HCT116 (cell line): ENCODE measurements at regions not wholly inside any gene's neighbourhood (a gene's known extent, or its start where the extent isn't known, plus 50 kb on each side); places are given as distances from the start of the nearest gene placed in this dataset.

ENCODE experiments used
- ATAC-seq: fragments of 200-7000 bp; cut with Tn5 transposase; 2 replicates; pipeline ENCODE4 v1.9.1; 2020; ENCODE audit warnings: mild to moderate bottlenecking, moderate library complexity
- BruUV-seq: library from RNA; stranded (reverse); fragments of 400-500 nt; replicated peaks from 2 replicates; lab custom pipeline; 2021; lab: Mats Ljungman, UMichigan
- CTCF ChIA-PET: fragments of 300-600 bp; sonication (Branson Sonifier 250); formaldehyde crosslinking; loops from one replicate; lab custom pipeline; 2021; ENCODE audit warnings: antibody characterized with exemption; lab: Charles Lee
- POLR2A ChIA-PET: fragments of 300-600, 350-600 bp; sonication (Branson Sonifier 250); formaldehyde crosslinking; loops from one replicate; lab custom pipeline; 2021; ENCODE audit warnings: antibody characterized with exemption; lab: Charles Lee
- RAD21 ChIA-PET, 2 experiments: fragments of 300-600 bp; sonication (Branson Sonifier 250); formaldehyde crosslinking; loops; one replicate each; lab custom pipeline; 2023; ENCODE audit warnings: low total read pairs in 2 of 2; ENCODE audit not compliant: uncharacterized antibody in 2 of 2, unreplicated experiment in 2 of 2, low non-redundant PET in 1 of 2; lab: Charles Lee
- DNase-seq: peaks from one replicate; pipeline ENCODE4 v3.0.0-alpha.2; 2010; ENCODE audit warnings: low read depth, low spot score
- H2AFZ ChIP-seq: fragments of 200-600 bp; shearing (Covaris generic), sonication (generic); 2 replicates; pipeline ENCODE4 v1.6.1; 2017; ENCODE audit warnings: low read depth, mixed run types, mixed read lengths, antibody characterized with exemption, low read length; ENCODE audit not compliant: poor library complexity, severe bottlenecking
- H3K27ac ChIP-seq: 2 replicates; pipeline ENCODE4 v1.5.1; 2012; ENCODE audit warnings: low read depth, low read length
- H3K27me3 ChIP-seq: fragments of 200-600 bp; sonication (generic); 2 replicates; pipeline ENCODE4 v1.6.1; 2016; ENCODE audit warnings: mixed run types, low read length, mixed read lengths; ENCODE audit not compliant: insufficient read depth
- H3K36me3 ChIP-seq, 2 experiments: fragments of 200-500 bp in 1 of 2; fragments of 200-600 bp in 1 of 2; sonication (Bioruptor generic) in 1 of 2; sonication (generic) in 1 of 2; 2 replicates each; pipeline versions ENCODE4 v1.5.1 to v1.6.1; 2014 to 2016; ENCODE audit warnings: low read length in 2 of 2, inconsistent platforms in 1 of 2, mixed read lengths in 1 of 2, mixed run types in 1 of 2; ENCODE audit not compliant: insufficient read depth in 2 of 2, control insufficient read depth in 1 of 2
- H3K4me1 ChIP-seq, 2 experiments: fragments of 200-600 bp in 1 of 2; sonication (generic) in 1 of 2; 2 replicates each; pipeline versions ENCODE4 v1.5.1 to v1.6.1; 2012 to 2017; ENCODE audit warnings: low read length in 2 of 2, inconsistent platforms in 1 of 2, mild to moderate bottlenecking in 1 of 2, mixed read lengths in 1 of 2, mixed run types in 1 of 2, moderate library complexity in 1 of 2; ENCODE audit not compliant: insufficient read depth in 2 of 2, control insufficient read depth in 1 of 2
- H3K4me2 ChIP-seq: fragments of 200-600 bp; sonication (generic); 2 replicates; pipeline ENCODE4 v1.6.1; 2017; ENCODE audit warnings: mixed run types, low read length, mixed read lengths
- H3K4me3 ChIP-seq, 2 experiments: fragments of 200-600 bp in 1 of 2; sonication (generic) in 1 of 2; replicated peaks in 1 of 2; 2 replicates each; pipeline ENCODE4 v1.5.1; 2011 to 2016; ENCODE audit warnings: low read length in 2 of 2, control low read depth in 1 of 2, low read depth in 1 of 2, mild to moderate bottlenecking in 1 of 2, mixed read lengths in 1 of 2, mixed run types in 1 of 2
- H3K79me2 ChIP-seq: fragments of 200-600 bp; sonication (generic); 2 replicates; pipeline ENCODE4 v1.6.1; 2017; ENCODE audit warnings: mild to moderate bottlenecking, mixed run types, low read length, moderate library complexity, mixed read lengths; ENCODE audit not compliant: insufficient read depth
- H3K9ac ChIP-seq: fragments of 200-600 bp; sonication (generic); 2 replicates; pipeline ENCODE4 v1.6.1; 2016; ENCODE audit warnings: low read length, mixed read lengths
- H3K9me2 ChIP-seq: fragments of 200-600 bp; sonication (generic), shearing (Covaris generic); 2 replicates; pipeline ENCODE4 v1.6.1; 2017; ENCODE audit warnings: mixed run types, mild to moderate bottlenecking, moderate library complexity; ENCODE audit not compliant: insufficient read depth
- H3K9me3 ChIP-seq, 2 experiments: fragments of 200-500 bp in 1 of 2; fragments of 200-600 bp in 1 of 2; sonication (Bioruptor generic) in 1 of 2; sonication (generic) in 1 of 2; 2 replicates each; pipeline ENCODE4 v1.6.1; 2014 to 2017; ENCODE audit warnings: low read length in 2 of 2, mixed read lengths in 2 of 2, inconsistent platforms in 1 of 2, low read depth in 1 of 2, mild to moderate bottlenecking in 1 of 2, mixed run types in 1 of 2, moderate library complexity in 1 of 2; ENCODE audit not compliant: control insufficient read depth in 1 of 2, insufficient read depth in 1 of 2
- H4K20me1 ChIP-seq: fragments of 200-600 bp; sonication (generic), shearing (Covaris generic); 2 replicates; pipeline ENCODE4 v1.6.1; 2017; ENCODE audit warnings: mixed run types, mild to moderate bottlenecking, moderate library complexity; ENCODE audit not compliant: insufficient read depth
- CBX3 ChIP-seq: IDR thresholded peaks from 2 replicates; pipeline ENCODE4 v1.6.1; 2012; ENCODE audit warnings: low read depth
- CEBPB ChIP-seq: IDR thresholded peaks from 2 replicates; pipeline ENCODE4 v1.6.1; 2012; ENCODE audit warnings: low read depth
- EGR1 ChIP-seq: IDR thresholded peaks from 2 replicates; pipeline ENCODE4 v1.6.1; 2012; ENCODE audit warnings: low read depth
- ELF1 ChIP-seq: IDR thresholded peaks from 2 replicates; pipeline ENCODE4 v1.6.1; 2012; ENCODE audit warnings: low read depth, borderline replicate concordance
- EZH2 ChIP-seq: fragments of 200-600 bp; sonication (generic); IDR thresholded peaks from 2 replicates; pipeline ENCODE4 v1.6.1; 2017; ENCODE audit warnings: antibody characterized with exemption, mixed run types
- JUND ChIP-seq: IDR thresholded peaks from 2 replicates; pipeline ENCODE4 v1.6.1; 2012
- POLR2A ChIP-seq: IDR thresholded peaks from 2 replicates; pipeline ENCODE4 v1.7.0; 2011; ENCODE audit warnings: borderline replicate concordance; ENCODE audit not compliant: insufficient read depth, insufficient read length; ENCODE audit errors: extremely low read depth
- RAD21 ChIP-seq: IDR thresholded peaks from 2 replicates; pipeline ENCODE4 v1.6.1; 2012; ENCODE audit warnings: low read depth, mild to moderate bottlenecking
- SIN3A ChIP-seq: IDR thresholded peaks from 2 replicates; pipeline ENCODE4 v1.6.1; 2012; ENCODE audit warnings: low read depth
- SP1 ChIP-seq: IDR thresholded peaks from 2 replicates; pipeline ENCODE4 v1.6.1; 2012; ENCODE audit warnings: low read depth
- SRF ChIP-seq: IDR thresholded peaks from 2 replicates; pipeline ENCODE4 v1.6.1; 2012; ENCODE audit warnings: low read depth
- TCF7L2 ChIP-seq: IDR thresholded peaks from 2 replicates; pipeline ENCODE4 v1.7.0; 2011; ENCODE audit warnings: borderline replicate concordance, inconsistent platforms; ENCODE audit not compliant: insufficient read depth, insufficient read length; ENCODE audit errors: extremely low read depth
- YY1 ChIP-seq: IDR thresholded peaks from 2 replicates; pipeline ENCODE4 v1.6.1; 2011; ENCODE audit warnings: low read length, low read depth, moderate library complexity, mild to moderate bottlenecking; ENCODE audit not compliant: insufficient replicate concordance; ENCODE audit errors: extremely low read depth
- ZFX ChIP-seq: fragments of 450-650 bp; IDR thresholded peaks from 2 replicates; pipeline ENCODE4 v1.6.1; 2017
- ZNF274 ChIP-seq: fragments of 200-500 bp; sonication (Bioruptor generic); IDR thresholded peaks from 2 replicates; pipeline ENCODE4 v1.6.1; 2014; ENCODE audit warnings: mild to moderate bottlenecking, low read depth, low read length, inconsistent platforms
- intact Hi-C: fragments of 100-400 bp; cut with micrococcal nuclease; formaldehyde crosslinking; loops from 2 replicates; pipeline ENCODE4 v1.10.0; 2022
- TF ChIP-seq, protein P1 (sequence below): IDR thresholded peaks from 2 replicates; pipeline ENCODE4 v1.6.1; 2012; ENCODE audit warnings: low read depth
- TF ChIP-seq, protein P2 (sequence below): IDR thresholded peaks from 2 replicates; pipeline ENCODE4 v1.6.1; 2012
- TF ChIP-seq, protein P3 (sequence below): IDR thresholded peaks from 2 replicates; pipeline ENCODE4 v1.6.1; 2012

DNA sequence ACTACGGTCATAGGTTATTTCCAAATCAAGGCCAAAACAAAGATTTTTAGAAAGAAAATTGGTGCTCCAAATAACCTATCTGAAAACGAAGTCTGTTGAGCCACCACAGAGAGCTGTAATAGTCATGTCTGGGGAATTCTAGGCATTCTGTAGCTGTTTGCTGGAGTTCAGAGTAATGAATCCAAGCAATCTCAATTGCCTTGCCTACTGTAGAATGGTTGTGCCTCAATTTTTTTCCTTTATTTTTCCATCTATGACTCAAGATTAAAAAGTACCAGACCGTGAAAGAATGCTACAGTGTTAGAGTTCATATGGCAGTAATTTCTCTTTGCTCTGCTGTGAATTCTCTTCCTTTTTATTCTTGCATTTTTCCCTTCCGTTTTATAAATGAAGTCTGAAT, 1007.2 kb upstream of the ALCAM start:
- H3K4me2 ChIP-seq: peak overlapping the region; percentile 21
- BruUV-seq: no TSS peak

GRCh38 chr3:104360038-104360437, 1006.7 kb upstream of the ALCAM start:
- peak overlapping the region; percentile 15; the same call in 1 of the 2 replicates for H3K27ac ChIP-seq
- TF ChIP-seq, protein P1, sequence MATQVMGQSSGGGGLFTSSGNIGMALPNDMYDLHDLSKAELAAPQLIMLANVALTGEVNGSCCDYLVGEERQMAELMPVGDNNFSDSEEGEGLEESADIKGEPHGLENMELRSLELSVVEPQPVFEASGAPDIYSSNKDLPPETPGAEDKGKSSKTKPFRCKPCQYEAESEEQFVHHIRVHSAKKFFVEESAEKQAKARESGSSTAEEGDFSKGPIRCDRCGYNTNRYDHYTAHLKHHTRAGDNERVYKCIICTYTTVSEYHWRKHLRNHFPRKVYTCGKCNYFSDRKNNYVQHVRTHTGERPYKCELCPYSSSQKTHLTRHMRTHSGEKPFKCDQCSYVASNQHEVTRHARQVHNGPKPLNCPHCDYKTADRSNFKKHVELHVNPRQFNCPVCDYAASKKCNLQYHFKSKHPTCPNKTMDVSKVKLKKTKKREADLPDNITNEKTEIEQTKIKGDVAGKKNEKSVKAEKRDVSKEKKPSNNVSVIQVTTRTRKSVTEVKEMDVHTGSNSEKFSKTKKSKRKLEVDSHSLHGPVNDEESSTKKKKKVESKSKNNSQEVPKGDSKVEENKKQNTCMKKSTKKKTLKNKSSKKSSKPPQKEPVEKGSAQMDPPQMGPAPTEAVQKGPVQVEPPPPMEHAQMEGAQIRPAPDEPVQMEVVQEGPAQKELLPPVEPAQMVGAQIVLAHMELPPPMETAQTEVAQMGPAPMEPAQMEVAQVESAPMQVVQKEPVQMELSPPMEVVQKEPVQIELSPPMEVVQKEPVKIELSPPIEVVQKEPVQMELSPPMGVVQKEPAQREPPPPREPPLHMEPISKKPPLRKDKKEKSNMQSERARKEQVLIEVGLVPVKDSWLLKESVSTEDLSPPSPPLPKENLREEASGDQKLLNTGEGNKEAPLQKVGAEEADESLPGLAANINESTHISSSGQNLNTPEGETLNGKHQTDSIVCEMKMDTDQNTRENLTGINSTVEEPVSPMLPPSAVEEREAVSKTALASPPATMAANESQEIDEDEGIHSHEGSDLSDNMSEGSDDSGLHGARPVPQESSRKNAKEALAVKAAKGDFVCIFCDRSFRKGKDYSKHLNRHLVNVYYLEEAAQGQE: no peak
- TF ChIP-seq, protein P2, sequence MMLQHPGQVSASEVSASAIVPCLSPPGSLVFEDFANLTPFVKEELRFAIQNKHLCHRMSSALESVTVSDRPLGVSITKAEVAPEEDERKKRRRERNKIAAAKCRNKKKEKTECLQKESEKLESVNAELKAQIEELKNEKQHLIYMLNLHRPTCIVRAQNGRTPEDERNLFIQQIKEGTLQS: no peak
- TF ChIP-seq TCF7L2 (no peak), ELF1 (no peak), SP1 (no peak), ZFX (no peak), EZH2 (no peak), EGR1 (no peak), SIN3A (no peak), SRF (no peak), CEBPB (no peak)
- TF ChIP-seq, protein P3, sequence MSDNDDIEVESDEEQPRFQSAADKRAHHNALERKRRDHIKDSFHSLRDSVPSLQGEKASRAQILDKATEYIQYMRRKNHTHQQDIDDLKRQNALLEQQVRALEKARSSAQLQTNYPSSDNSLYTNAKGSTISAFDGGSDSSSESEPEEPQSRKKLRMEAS: no peak

More for the DNA sequence above, 1007.2 kb upstream of the ALCAM start:
- no peak for TF ChIP-seq ELF1
- TF ChIP-seq, protein P3: no peak
- no peak for TF ChIP-seq YY1
- TF ChIP-seq, protein P2: no peak
- TF ChIP-seq SRF: no peak
- TF ChIP-seq ZFX: no peak
- no peak for TF ChIP-seq RAD21
- no peak for TF ChIP-seq SIN3A
- TF ChIP-seq CBX3: no peak
- TF ChIP-seq ZNF274: no peak
- no peak for TF ChIP-seq SP1
- no peak for TF ChIP-seq JUND
- no peak for TF ChIP-seq POLR2A
- no peak for TF ChIP-seq TCF7L2
- TF ChIP-seq, all 23 proteins: peak for 0
- intact Hi-C loops: no loop called here
- Histone ChIP-seq H3K9me3 (no peaks in the 10 kb centered on the region), H3K36me3 (peaks cover 0 to 12% of the 10 kb centered on the region in 2 experiments; a peak in 2 of 4 replicates), H2AFZ (no peak overlapping the region), H3K79me2 (peaks cover 88% of the 10 kb centered on the region), H3K9ac (no peak overlapping the region), H4K20me1 (no peaks in the 10 kb centered on the region), H3K27ac (peak overlapping the region; percentile 15; the same call in 1 of the 2 replicates), H3K4me3 (no peak overlapping the region), H3K27me3 (no peaks in the 10 kb centered on the region), H3K4me1 (peaks cover 0 to 22% of the 10 kb centered on the region in 2 experiments; a peak in 2 of 4 replicates), H3K9me2 (no peaks in the 10 kb centered on the region)
- DNase-seq (no peak), ATAC-seq (peak; percentile 73)
- CTCF ChIA-PET: no interaction called here
- POLR2A ChIA-PET: no interaction called here
- RAD21 ChIA-PET: no interaction called here

More at GRCh38 chr3:104360038-104360437, 1006.7 kb upstream of the ALCAM start:
- BruUV-seq: no TSS peak
- Histone ChIP-seq H3K9ac (no peak overlapping the region), H2AFZ (no peak overlapping the region), H3K79me2 (peaks cover 88% of the 10 kb centered on the region), H3K36me3 (peaks cover 0 to 9% of the 10 kb centered on the region in 2 experiments; a peak in 1 of 4 replicates), H3K27me3 (no peaks in the 10 kb centered on the region), H3K4me1 (peaks cover 0 to 22% of the 10 kb centered on the region in 2 experiments; a peak in 2 of 4 replicates), H4K20me1 (0 out of 2 replicates have a peak, but pooled peaks cover under 1% of the 10 kb centered on the region), H3K4me3 (no peak overlapping the region), H3K9me2 (no peaks in the 10 kb centered on the region), H3K9me3 (no peaks in the 10 kb centered on the region), H3K4me2 (peak overlapping the region; percentile 21)
- ChIA-PET RAD21 (no interaction called here), CTCF (no interaction called here), POLR2A (no interaction called here)
- intact Hi-C loops: no loop called here
- no peak for ATAC-seq
- DNase-seq: no peak
